A549 (cell line): ENCODE measurements at regions not wholly inside any gene's neighbourhood (a gene's known extent, or its start where the extent isn't known, plus 50 kb on each side); places are given as distances from the start of the nearest gene placed in this dataset.

Source experiments
- ATAC-seq, 2 experiments: fragments of 200-7000 bp in 1 of 2; fragments of >200 bp in 1 of 2; cut with Nextera tagmentation in 1 of 2; cut with Tn5 transposase in 1 of 2; 3 replicates each; pipeline versions ENCODE4 v1.8.0 to v1.9.1; 2018 to 2020; ENCODE audit warnings: mild to moderate bottlenecking in 1 of 2, moderate library complexity in 1 of 2
- CTCF ChIA-PET: fragments of 300-600 bp; sonication (Branson Sonifier 250); formaldehyde crosslinking; extraction: SDS; loops from one replicate; lab custom pipeline; 2021; ENCODE audit warnings: antibody characterized with exemption, inconsistent platforms; lab: Yijun Ruan, JAX
- POLR2A ChIA-PET: fragments of 350-600 bp; formaldehyde crosslinking; extraction: SDS; loops from one replicate; lab custom pipeline; 2021; ENCODE audit warnings: antibody characterized with exemption, inconsistent platforms; lab: Yijun Ruan, JAX
- DNase-seq, 2 experiments: peaks; one replicate each; pipeline versions ENCODE4 v3.0.0 to v3.0.0-alpha.2; 2011 to 2016; ENCODE audit warnings: low read depth in 1 of 2, low spot score in 1 of 2
- FAIRE-seq: peaks from 2 replicates; lab custom pipeline; 2011; peaks lifted over from hg19 to GRCh38; lab: Jason Lieb, UNC
- H3K27ac ChIP-seq, 2 experiments: fragments of >200 bp; sonication (Bioruptor Twin); formaldehyde crosslinking; 3 replicates each; pipeline ENCODE4 v1.5.1; 2016 to 2017
- H3K4me1 ChIP-seq: fragments of >200 bp; sonication (Bioruptor Twin); formaldehyde crosslinking; 3 replicates; pipeline ENCODE4 v1.6.1; 2016
- H3K4me2 ChIP-seq: fragments of >200 bp; sonication (Bioruptor Twin); formaldehyde crosslinking; 3 replicates; pipeline ENCODE4 v1.6.1; 2016
- H3K4me3 ChIP-seq: fragments of >200 bp; sonication (Bioruptor Twin); formaldehyde crosslinking; 3 replicates; pipeline ENCODE4 v1.5.1; 2016
- H3K9me3 ChIP-seq: fragments of >200 bp; sonication (Bioruptor Twin); formaldehyde crosslinking; 3 replicates; pipeline ENCODE4 v1.6.1; 2016
- ATOH8 ChIP-seq: fragments of 250-450 bp; sonication (Bioruptor Pico); IDR thresholded peaks from 2 replicates; pipeline ENCODE4 v1.5.0; 2020; ENCODE audit warnings: low read depth, mild to moderate bottlenecking, moderate library complexity
- CBX8 ChIP-seq: fragments of 200-600 bp; sonication (generic); IDR thresholded peaks from 2 replicates; pipeline ENCODE4 v1.6.1; 2016
- CHD2 ChIP-seq: fragments of 150-350 bp; IDR thresholded peaks from 2 replicates; pipeline ENCODE4 v1.6.1; 2014; ENCODE audit warnings: low read length; ENCODE audit not compliant: partially characterized antibody
- EP300 ChIP-seq, 2 experiments: fragments of >200 bp; sonication (Bioruptor Twin); formaldehyde crosslinking; IDR thresholded peaks; 2 replicates in 1 of 2; 3 replicates in 1 of 2; pipeline ENCODE4 v1.6.1; 2016 to 2017
- FOSB ChIP-seq: fragments of 250-450 bp; sonication (Bioruptor Pico); IDR thresholded peaks from 2 replicates; pipeline ENCODE4 v1.5.0; 2020; ENCODE audit warnings: mild to moderate bottlenecking, moderate library complexity
- FOXS1 ChIP-seq: fragments of 250-450 bp; sonication (Bioruptor Pico); IDR thresholded peaks from 2 replicates; pipeline ENCODE4 v1.5.0; 2020; ENCODE audit warnings: mild to moderate bottlenecking, moderate library complexity
- HES2 ChIP-seq: fragments of >200 bp; sonication (Bioruptor Twin); formaldehyde crosslinking; IDR thresholded peaks from 2 replicates; pipeline ENCODE4 v1.6.1; 2016
- HEYL ChIP-seq: fragments of 250-450 bp; sonication (Bioruptor Pico); IDR thresholded peaks from 2 replicates; pipeline ENCODE4 v1.8.0; 2021; ENCODE audit warnings: mild to moderate bottlenecking, moderate library complexity
- HOXB5 ChIP-seq: fragments of 250-450 bp; sonication (Bioruptor Pico); IDR thresholded peaks from 2 replicates; pipeline ENCODE4 v1.5.0; 2020; ENCODE audit warnings: mild to moderate bottlenecking, moderate library complexity
- NR3C1 ChIP-seq: fragments of >200 bp; sonication (Bioruptor Twin); formaldehyde crosslinking; IDR thresholded peaks from 3 replicates; pipeline ENCODE4 v1.6.1; 2017
- POLR2AphosphoS2 ChIP-seq: conservative IDR thresholded peaks from 2 replicates; pipeline ENCODE4 v1.6.1; 2012; ENCODE audit warnings: low read length, improper control_type of control experiment, inconsistent platforms
- RNF2 ChIP-seq: fragments of 200-600 bp; sonication (generic); IDR thresholded peaks from 2 replicates; pipeline ENCODE4 v1.6.1; 2016; ENCODE audit warnings: low read depth, mild to moderate bottlenecking, antibody characterized with exemption, moderate library complexity, borderline replicate concordance
- SREBF2 ChIP-seq: fragments of 450-650 bp; IDR thresholded peaks from 2 replicates; pipeline ENCODE4 v1.6.1; 2014; ENCODE audit warnings: mild to moderate bottlenecking, moderate library complexity
- TP53 ChIP-seq: fragments of 250-450 bp; sonication (Bioruptor Pico); IDR thresholded peaks from 2 replicates; pipeline ENCODE4 v1.5.0; 2021; ENCODE audit warnings: mild to moderate bottlenecking, moderate library complexity
- USF2 ChIP-seq: fragments of 450-650 bp; IDR thresholded peaks from 2 replicates; pipeline ENCODE4 v1.6.1; 2014; ENCODE audit warnings: antibody characterized with exemption
- ZNF302 ChIP-seq: fragments of 250-450 bp; sonication (Bioruptor Pico); IDR thresholded peaks from 2 replicates; pipeline ENCODE4 v1.9.0; 2021; ENCODE audit warnings: inconsistent platforms, mild to moderate bottlenecking, moderate library complexity
- ZSCAN20 ChIP-seq: fragments of 250-450 bp; sonication (Bioruptor Pico); IDR thresholded peaks from 2 replicates; pipeline ENCODE4 v1.8.0; 2022; ENCODE audit warnings: mild to moderate bottlenecking, moderate library complexity
- WGBS: methylation state at CpG from one replicate; pipeline ENCODE4 v1.1.6; 2017; ENCODE audit errors: missing lambda C conversion rate; 5-methylcytosine and 5-hydroxymethylcytosine counted together
- TF ChIP-seq, protein P1 (sequence below): IDR thresholded peaks from 2 replicates; pipeline ENCODE4 v1.6.1; 2012
- TF ChIP-seq, protein P2 (sequence below): fragments of 250-450 bp; sonication (Bioruptor Pico); IDR thresholded peaks from 2 replicates; pipeline ENCODE4 v1.5.0; 2021; ENCODE audit warnings: mild to moderate bottlenecking, moderate library complexity, borderline replicate concordance

GRCh38 chr1:106843518-106843917 is 213.0 kb upstream of the PRMT6 start:
- TF ChIP-seq USF2 = no peak
- H3K27ac ChIP-seq = no peak overlapping the region
- FAIRE-seq = no peak
- no peak for ATAC-seq
- no peaks in the 10 kb centered on the region for H3K9me3 ChIP-seq
- DNase-seq = no peak
- CTCF ChIA-PET = no interaction called here
- no peak overlapping the region for H3K4me2 ChIP-seq
- H3K4me1 ChIP-seq = no peaks in the 10 kb centered on the region
- H3K4me3 ChIP-seq = no peak overlapping the region
- 0% methylated on average over 4 of the region's 4 CpGs for WGBS
- POLR2A ChIA-PET = no interaction called here

GRCh38 chr1:106846656-106847055 is 209.8 kb upstream of the PRMT6 start:
- FAIRE-seq = no peak
- POLR2A ChIA-PET = no interaction called here

GRCh38 chr1:106861110-106861509 is 195.4 kb upstream of the PRMT6 start:
- FAIRE-seq = no peak
- CTCF ChIA-PET = no interaction called here
- no peak for DNase-seq

More at GRCh38 chr1:106846656-106847055, 209.8 kb upstream of the PRMT6 start:
- no peak for ATAC-seq
- Histone ChIP-seq H3K4me2 (no peak overlapping the region), H3K9me3 (no peaks in the 10 kb centered on the region), H3K4me1 (no peaks in the 10 kb centered on the region), H3K4me3 (no peak overlapping the region), H3K27ac (no peak overlapping the region)
- DNase-seq = no peak
- TF ChIP-seq FOXS1 (CRISPR knock-in tag) = no peak
- TF ChIP-seq TP53 (CRISPR knock-in tag) = no peak
- TF ChIP-seq, protein P1, sequence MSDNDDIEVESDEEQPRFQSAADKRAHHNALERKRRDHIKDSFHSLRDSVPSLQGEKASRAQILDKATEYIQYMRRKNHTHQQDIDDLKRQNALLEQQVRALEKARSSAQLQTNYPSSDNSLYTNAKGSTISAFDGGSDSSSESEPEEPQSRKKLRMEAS = no peak
- no peak for TF ChIP-seq HOXB5 (CRISPR knock-in tag)
- no peak for TF ChIP-seq ZNF302 (CRISPR knock-in tag)
- no peak for TF ChIP-seq CBX8
- TF ChIP-seq FOSB (CRISPR knock-in tag) = no peak
- TF ChIP-seq ZSCAN20 (CRISPR knock-in tag) = no peak
- no peak for TF ChIP-seq EP300 (IDR thresholded peaks at IDR 0.05)
- TF ChIP-seq SREBF2 = no peak
- no peak for TF ChIP-seq NR3C1
- no peak for TF ChIP-seq RNF2
- no peak for TF ChIP-seq HEYL
- no peak for TF ChIP-seq POLR2AphosphoS2
- TF ChIP-seq USF2 = no peak
- TF ChIP-seq HES2 = no peak
- TF ChIP-seq CHD2 = no peak
- TF ChIP-seq, protein P2, sequence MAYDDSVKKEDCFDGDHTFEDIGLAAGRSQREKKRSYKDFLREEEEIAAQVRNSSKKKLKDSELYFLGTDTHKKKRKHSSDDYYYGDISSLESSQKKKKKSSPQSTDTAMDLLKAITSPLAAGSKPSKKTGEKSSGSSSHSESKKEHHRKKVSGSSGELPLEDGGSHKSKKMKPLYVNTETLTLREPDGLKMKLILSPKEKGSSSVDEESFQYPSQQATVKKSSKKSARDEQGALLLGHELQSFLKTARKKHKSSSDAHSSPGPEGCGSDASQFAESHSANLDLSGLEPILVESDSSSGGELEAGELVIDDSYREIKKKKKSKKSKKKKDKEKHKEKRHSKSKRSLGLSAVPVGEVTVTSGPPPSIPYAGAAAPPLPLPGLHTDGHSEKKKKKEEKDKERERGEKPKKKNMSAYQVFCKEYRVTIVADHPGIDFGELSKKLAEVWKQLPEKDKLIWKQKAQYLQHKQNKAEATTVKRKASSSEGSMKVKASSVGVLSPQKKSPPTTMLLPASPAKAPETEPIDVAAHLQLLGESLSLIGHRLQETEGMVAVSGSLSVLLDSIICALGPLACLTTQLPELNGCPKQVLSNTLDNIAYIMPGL (CRISPR knock-in tag) = no peak
- TF ChIP-seq ATOH8 (CRISPR knock-in tag) = no peak
- CTCF ChIA-PET = no interaction called here
- WGBS = 0% methylated on average over 1 of the region's 1 CpG

More at GRCh38 chr1:106861110-106861509, 195.4 kb upstream of the PRMT6 start:
- TF ChIP-seq NR3C1 = no peak
- TF ChIP-seq, all 56 proteins: peak for 0
- Histone ChIP-seq H3K4me3 (no peak overlapping the region), H3K9me3 (no peaks in the 10 kb centered on the region), H3K27ac (no peak overlapping the region), H3K4me2 (no peak overlapping the region), H3K4me1 (no peaks in the 10 kb centered on the region)
- ATAC-seq = no peak
- POLR2A ChIA-PET = no interaction called here
